ENCODE measurements at regions not wholly inside any gene's neighbourhood (a gene's known extent, or its start where the extent isn't known, plus 50 kb on each side); places are given as distances from the start of the nearest gene placed in this dataset.

GRCh38 chr7:114865564-114865963, 56.3 kb upstream of the MDFIC start:
- Histone ChIP-seq H3K27me3 (replicated peaks; ENCODE audit: insufficient read depth) (no peaks in the 10 kb centered on the region), H3K4me1 (replicated peaks) (no peaks in the 10 kb centered on the region), H3K4me3 (no peak overlapping the region), H3K36me3 (no peaks in the 10 kb centered on the region), H3K9me3 (no peaks in the 10 kb centered on the region), H3K27ac (no peak overlapping the region)
- TF ChIP-seq CTCF (IDR thresholded peaks at IDR 0.05) = peak; percentile 3 to 58 (median 48)
- no peak for TF ChIP-seq POLR2A (IDR thresholded peaks at IDR 0.05)
- intact Hi-C loops (cut with DNase I) = no loop called here
- peak; percentile 19 for DNase-seq (ENCODE audit: low spot score)
- WGBS = 80% methylated on average over 1 of the region's 1 CpG

Data from prostate gland (tissue), 2 donors.